NCI-H2081 treated with DMSO at 0.1 percent for 48 hours (cell line): ENCODE measurements at regions not wholly inside any gene's neighbourhood (a gene's known extent, or its start where the extent isn't known, plus 50 kb on each side); places are given as distances from the start of the nearest gene placed in this dataset.
"Not testable (repeated sequence)": the region's sequence is repeated elsewhere in the genome, so short reads cannot be mapped to it uniquely, and the experiment has no call there.

ENCODE experiments used
- DNase-seq: peaks from one replicate; lab custom pipeline; 2025; lab: John Stamatoyannopoulos, UW

- DNase-seq: no peak
Observed at GRCh38 chr4:177185579-177185978, 124.1 kb upstream of the NEIL3 start.

GRCh38 chr4:177187371-177187770, 122.3 kb upstream of the NEIL3 start:
- DNase-seq: no peak

- no peak for DNase-seq
Observed at GRCh38 chr4:177190995-177191580, 118.6 kb upstream of the NEIL3 start.

- no peak for DNase-seq
Observed at GRCh38 chr4:177191586-177191985, 118.1 kb upstream of the NEIL3 start.

GRCh38 chr4:177191991-177192390, 117.7 kb upstream of the NEIL3 start:
- DNase-seq: no peak

GRCh38 chr4:177193024-177193715, 116.5 kb upstream of the NEIL3 start:
- DNase-seq: not testable (repeated sequence)

GRCh38 chr4:177194906-177195305, 114.8 kb upstream of the NEIL3 start:
- no peak for DNase-seq

- no peak for DNase-seq
Observed at GRCh38 chr4:177196615-177197014, 113.1 kb upstream of the NEIL3 start.

- DNase-seq: no peak
Observed at GRCh38 chr4:177201614-177202013, 108.1 kb upstream of the NEIL3 start.

GRCh38 chr4:177204126-177204525, 105.5 kb upstream of the NEIL3 start:
- DNase-seq: no peak

- DNase-seq: no peak
Observed at GRCh38 chr4:177214935-177215334, 94.7 kb upstream of the NEIL3 start.

GRCh38 chr4:177220376-177220775, 89.3 kb upstream of the NEIL3 start:
- no peak for DNase-seq

GRCh38 chr4:177222781-177223180, 86.9 kb upstream of the NEIL3 start:
- DNase-seq: no peak

GRCh38 chr4:177225605-177226004, 84.1 kb upstream of the NEIL3 start:
- no peak for DNase-seq

- DNase-seq: no peak
Observed at GRCh38 chr4:177227636-177228035, 82.0 kb upstream of the NEIL3 start.

GRCh38 chr4:177228599-177228998, 81.1 kb upstream of the NEIL3 start:
- no peak for DNase-seq

- no peak for DNase-seq
Observed at GRCh38 chr4:177229331-177229730, 80.3 kb upstream of the NEIL3 start.

GRCh38 chr4:177232473-177232872, 77.2 kb upstream of the NEIL3 start:
- DNase-seq: no peak

- DNase-seq: no peak
Observed at GRCh38 chr4:177235026-177235425, 74.6 kb upstream of the NEIL3 start.

- no peak for DNase-seq
Observed at GRCh38 chr4:177236886-177237285, 72.8 kb upstream of the NEIL3 start.

- DNase-seq: no peak
Observed at GRCh38 chr4:177237291-177237690, 72.4 kb upstream of the NEIL3 start.

GRCh38 chr4:177239477-177239876, 70.2 kb upstream of the NEIL3 start:
- no peak for DNase-seq

GRCh38 chr4:177239878-177240277, 69.8 kb upstream of the NEIL3 start:
- peak; percentile 15 for DNase-seq
